Neuronal stem cell (in vitro differentiated cells): ENCODE measurements at regions not wholly inside any gene's neighbourhood (a gene's known extent, or its start where the extent isn't known, plus 50 kb on each side); places are given as distances from the start of the nearest gene placed in this dataset.

Experiments used
- DNase-seq: peaks from one replicate; pipeline ENCODE4 v3.0.0-alpha.2; 2013; ENCODE audit warnings: low spot score
- H2AFZ ChIP-seq: one replicate; pipeline ENCODE4 v1.6.1; 2013; ENCODE audit warnings: mild to moderate bottlenecking, low read length, inconsistent platforms
- H2AK5ac ChIP-seq: 2 replicates; pipeline ENCODE4 v1.6.1; 2013; ENCODE audit warnings: low read depth, mild to moderate bottlenecking, inconsistent platforms, low read length, moderate library complexity, mixed read lengths
- H2BK120ac ChIP-seq: 2 replicates; pipeline ENCODE4 v1.6.1; 2013; ENCODE audit warnings: low read depth, mild to moderate bottlenecking, inconsistent platforms, low read length, moderate library complexity, mixed read lengths
- H2BK12ac ChIP-seq: one replicate; pipeline ENCODE4 v1.6.1; 2013; ENCODE audit warnings: low read length, inconsistent platforms
- H2BK15ac ChIP-seq: 2 replicates; pipeline ENCODE4 v1.6.1; 2013; ENCODE audit warnings: mild to moderate bottlenecking, low read length, inconsistent platforms, mixed read lengths
- H2BK5ac ChIP-seq: one replicate; pipeline ENCODE4 v1.6.1; 2013; ENCODE audit warnings: inconsistent platforms, mild to moderate bottlenecking, low read length, moderate library complexity
- H3K14ac ChIP-seq: one replicate; pipeline ENCODE4 v1.6.1; 2013; ENCODE audit warnings: low read length, inconsistent platforms
- H3K18ac ChIP-seq: 2 replicates; pipeline ENCODE4 v1.6.1; 2013; ENCODE audit warnings: low read length, inconsistent platforms
- H3K23ac ChIP-seq: 2 replicates; pipeline ENCODE4 v1.6.1; 2013; ENCODE audit warnings: low read depth, mild to moderate bottlenecking, mixed read lengths, low read length, inconsistent platforms; ENCODE audit not compliant: poor library complexity
- H3K27ac ChIP-seq: replicated peaks from 3 replicates; pipeline ENCODE4 v1.5.1; 2013; ENCODE audit warnings: low read length, inconsistent platforms
- H3K27me3 ChIP-seq, 3 experiments: 2 replicates each; pipeline ENCODE4 v1.6.1; 2013; ENCODE audit warnings: low read length in 3 of 3, mild to moderate bottlenecking in 2 of 3, inconsistent platforms in 1 of 3, low read depth in 1 of 3, mixed read lengths in 1 of 3, moderate library complexity in 1 of 3; ENCODE audit not compliant: control insufficient read depth in 3 of 3, insufficient read depth in 3 of 3
- H3K36me3 ChIP-seq, 2 donors: replicated peaks in 1 of 2; 2 replicates each; pipeline ENCODE4 v1.6.1; 2013; ENCODE audit warnings: low read length in 2 of 2; ENCODE audit not compliant: control insufficient read depth in 2 of 2, insufficient read depth in 2 of 2
- H3K4ac ChIP-seq: 2 replicates; pipeline ENCODE4 v1.6.1; 2013; ENCODE audit warnings: inconsistent platforms, mild to moderate bottlenecking, low read length, moderate library complexity
- H3K4me1 ChIP-seq, 2 donors: 1 replicate in 1 of 2; 2 replicates in 1 of 2; pipeline ENCODE4 v1.6.1; 2013; ENCODE audit warnings: low read length in 2 of 2, low read depth in 1 of 2; ENCODE audit not compliant: control insufficient read depth in 2 of 2, insufficient read depth in 1 of 2
- H3K4me2 ChIP-seq: one replicate; pipeline ENCODE4 v1.6.1; 2013; ENCODE audit warnings: mild to moderate bottlenecking, low read length, inconsistent platforms; ENCODE audit not compliant: insufficient read depth, poor library complexity, severe bottlenecking
- H3K4me3 ChIP-seq, 2 donors: 2 replicates each; pipeline ENCODE4 v1.5.1; 2013; ENCODE audit warnings: low read length in 2 of 2, mild to moderate bottlenecking in 2 of 2, inconsistent platforms in 1 of 2, moderate library complexity in 1 of 2
- H3K79me1 ChIP-seq: one replicate; pipeline ENCODE4 v1.6.1; 2013; ENCODE audit warnings: low read depth, mild to moderate bottlenecking, inconsistent platforms, low read length, moderate library complexity
- H3K9ac ChIP-seq: one replicate; pipeline ENCODE4 v1.6.1; 2013; ENCODE audit warnings: mild to moderate bottlenecking, low read depth, low read length, inconsistent platforms; ENCODE audit not compliant: poor library complexity
- H3K9me3 ChIP-seq, 2 donors: replicated peaks in 1 of 2; 2 replicates each; pipeline versions ENCODE3 to v1.6.1; 2013; ENCODE audit warnings: low read length in 2 of 2, mild to moderate bottlenecking in 2 of 2, inconsistent platforms in 1 of 2, low read depth in 1 of 2, mixed read lengths in 1 of 2, moderate library complexity in 1 of 2; ENCODE audit not compliant: control insufficient read depth in 2 of 2, insufficient read depth in 1 of 2
- H4K8ac ChIP-seq: one replicate; pipeline ENCODE4 v1.6.1; 2013; ENCODE audit warnings: low read depth, mild to moderate bottlenecking, inconsistent platforms, low read length, moderate library complexity
- H4K91ac ChIP-seq: one replicate; pipeline ENCODE4 v1.6.1; 2013; ENCODE audit warnings: low read length, low read depth, mild to moderate bottlenecking, inconsistent platforms; ENCODE audit not compliant: poor library complexity
- WGBS, 2 donors: extraction: QIAGEN DNeasy Blood & Tissue Kit; methylation state at CpG; one replicate each; pipeline ENCODE4 v1.1.7; 2013; ENCODE audit warnings: missing lambda C conversion rate in 2 of 2, mixed read lengths in 1 of 2; ENCODE audit not compliant: insufficient read length in 2 of 2, insufficient replicate concordance in 1 of 2; ENCODE audit errors: extremely low coverage in 2 of 2; 5-methylcytosine and 5-hydroxymethylcytosine counted together

DNA sequence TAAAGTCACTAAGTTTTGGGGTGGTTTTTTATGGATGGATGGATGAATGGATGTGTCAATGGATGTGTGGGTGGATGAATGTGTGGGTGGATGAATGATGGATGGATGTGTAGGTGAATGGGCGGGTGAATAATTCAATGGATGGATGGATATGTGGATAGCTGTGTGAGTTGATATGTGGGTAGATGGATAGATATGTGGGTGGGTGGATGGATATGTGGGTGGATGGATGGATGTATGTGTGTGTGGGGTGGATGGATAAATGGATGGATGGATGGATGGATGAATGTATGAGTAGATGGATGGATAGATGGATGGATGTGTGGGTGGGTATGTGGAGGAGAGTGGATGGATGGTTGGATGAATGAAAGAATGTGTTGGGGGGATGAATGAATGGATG is 310.1 kb upstream of the C16orf82 start:
- H3K23ac ChIP-seq: no peak overlapping the region
- no peak overlapping the region for H3K27ac ChIP-seq
- no peaks in the 10 kb centered on the region for H3K27me3 ChIP-seq
- no peaks in the 10 kb centered on the region for H3K4me1 ChIP-seq
- no peak overlapping the region for H3K4me3 ChIP-seq
- no peaks in the 10 kb centered on the region for H3K36me3 ChIP-seq
- H4K8ac ChIP-seq: no peak overlapping the region
- DNase-seq: no peak
- H3K14ac ChIP-seq: no peak overlapping the region
- no peak overlapping the region for H2BK5ac ChIP-seq
- H3K9ac ChIP-seq: no peak overlapping the region
- H2AFZ ChIP-seq: no peak overlapping the region
- H3K9me3 ChIP-seq: no peaks in the 10 kb centered on the region
- H2BK15ac ChIP-seq: no peak overlapping the region
- no peak overlapping the region for H4K91ac ChIP-seq
- no peak overlapping the region for H2BK120ac ChIP-seq
- H2BK12ac ChIP-seq: no peak overlapping the region
- no peak overlapping the region for H3K4ac ChIP-seq
- H3K4me2 ChIP-seq: no peak overlapping the region
- no peaks in the 10 kb centered on the region for H3K79me1 ChIP-seq
- H2AK5ac ChIP-seq: no peak overlapping the region
- H3K18ac ChIP-seq: no peak overlapping the region
- 100% methylated on average over 1 of the region's 1 CpG; no CpG with 5 or more reads in 1 of the 2 donors for WGBS, 2 donors

DNA sequence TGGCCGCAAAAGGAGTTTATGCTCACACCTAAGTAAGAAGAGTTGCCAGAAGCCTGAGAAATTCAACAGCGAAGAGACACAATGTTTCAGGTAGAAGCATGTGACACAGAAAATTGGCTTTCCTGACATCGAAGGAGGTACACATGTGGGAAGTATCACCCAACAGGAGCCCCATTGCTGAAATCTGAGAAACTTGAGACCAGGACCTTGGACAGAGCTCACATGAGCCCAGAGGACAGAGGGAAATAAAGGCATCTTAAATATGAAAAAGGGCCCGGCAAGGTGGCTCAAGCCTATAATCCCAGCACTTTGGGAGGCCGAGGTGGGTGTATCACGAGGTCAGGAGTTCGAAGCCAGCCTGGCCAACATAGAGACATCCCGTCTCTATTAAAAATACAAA is 304.1 kb upstream of the C16orf82 start:
- Histone ChIP-seq H3K4me3 (no peak overlapping the region), H2AK5ac (no peak overlapping the region), H3K23ac (no peak overlapping the region), H3K18ac (no peak overlapping the region), H3K9ac (no peak overlapping the region), H4K8ac (no peak overlapping the region), H2AFZ (no peak overlapping the region), H3K27me3 (no peaks in the 10 kb centered on the region), H3K9me3 (no peaks in the 10 kb centered on the region), H2BK12ac (no peak overlapping the region), H4K91ac (no peak overlapping the region), H3K14ac (no peak overlapping the region), H3K4ac (no peak overlapping the region), H3K79me1 (no peaks in the 10 kb centered on the region), H3K36me3 (no peaks in the 10 kb centered on the region), H3K4me2 (no peak overlapping the region), H3K27ac (no peak overlapping the region), H2BK120ac (no peak overlapping the region), H3K4me1 (no peaks in the 10 kb centered on the region), H2BK5ac (no peak overlapping the region), H2BK15ac (no peak overlapping the region)
- WGBS, 2 donors: no CpG with 5 or more reads among the region's 8 CpGs
- no peak for DNase-seq

DNA sequence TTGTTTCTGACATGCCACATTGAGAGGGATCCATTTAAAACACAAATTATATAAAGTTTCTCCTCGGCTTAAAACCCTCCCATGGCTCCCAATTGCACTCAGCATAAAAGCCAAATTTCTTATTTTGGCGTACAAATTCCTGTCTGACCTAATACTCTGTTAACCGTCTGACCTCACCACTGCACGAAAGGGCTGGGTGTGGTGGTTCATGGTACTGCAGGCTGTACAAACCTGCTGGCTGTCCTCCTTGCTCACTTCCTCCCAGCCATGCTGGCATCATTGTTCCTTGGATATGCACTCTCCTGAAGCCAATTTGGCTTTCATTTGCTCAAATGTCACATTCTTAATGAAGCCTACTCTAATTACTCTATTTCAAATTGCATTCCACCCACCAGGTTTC is 301.6 kb upstream of the C16orf82 start:
- Histone ChIP-seq H3K18ac (no peak overlapping the region), H2AK5ac (no peak overlapping the region), H3K14ac (no peak overlapping the region), H4K91ac (no peak overlapping the region), H3K4me2 (no peak overlapping the region), H3K27ac (no peak overlapping the region), H2BK12ac (no peak overlapping the region), H2AFZ (no peak overlapping the region), H2BK5ac (no peak overlapping the region), H2BK15ac (no peak overlapping the region), H3K9me3 (no peaks in the 10 kb centered on the region), H3K4me3 (no peak overlapping the region), H3K36me3 (no peaks in the 10 kb centered on the region), H3K9ac (no peak overlapping the region), H3K4ac (no peak overlapping the region), H3K27me3 (no peaks in the 10 kb centered on the region), H3K4me1 (no peaks in the 10 kb centered on the region), H3K23ac (no peak overlapping the region), H4K8ac (no peak overlapping the region), H2BK120ac (no peak overlapping the region), H3K79me1 (no peaks in the 10 kb centered on the region)
- DNase-seq: no peak
- no CpG with 5 or more reads among the region's 4 CpGs for WGBS, 2 donors

DNA sequence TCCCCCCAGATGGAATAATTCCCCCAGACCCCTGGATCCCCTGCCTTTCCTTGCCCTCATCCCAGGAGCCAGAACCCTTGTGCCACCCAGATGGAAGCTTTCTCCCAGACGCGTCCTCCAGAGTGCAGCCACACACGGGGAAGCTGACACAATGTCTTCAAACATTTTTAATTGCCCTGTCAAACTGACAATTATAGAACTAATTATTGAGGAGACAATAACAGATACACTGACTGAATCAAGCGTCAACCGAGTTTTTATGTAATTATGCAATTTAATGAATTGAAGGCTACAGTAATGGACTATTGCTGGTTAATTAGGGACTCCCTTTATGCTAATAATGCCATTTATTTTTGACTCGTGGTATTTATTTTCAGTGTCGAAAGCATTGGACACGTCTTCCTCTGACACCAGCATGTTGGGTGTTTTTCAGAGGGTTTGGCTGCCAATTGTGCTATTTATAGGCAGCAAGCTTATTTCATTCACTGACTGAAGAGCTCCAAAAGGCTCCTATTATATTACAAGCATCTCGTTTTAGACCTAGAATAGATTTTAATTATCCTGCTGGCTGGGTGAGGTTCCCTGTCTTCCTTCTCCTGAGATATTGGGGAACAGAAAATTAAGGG is 298.2 kb upstream of the C16orf82 start:
- no peaks in the 10 kb centered on the region for H3K36me3 ChIP-seq
- H3K4ac ChIP-seq: no peak overlapping the region
- H3K79me1 ChIP-seq: no peaks in the 10 kb centered on the region
- H2BK15ac ChIP-seq: no peak overlapping the region
- DNase-seq: no peak
- no CpG with 5 or more reads among the region's 9 CpGs for WGBS, 2 donors
- H3K9me3 ChIP-seq: no peaks in the 10 kb centered on the region
- no peak overlapping the region for H3K4me2 ChIP-seq
- H2BK12ac ChIP-seq: no peak overlapping the region
- H2BK5ac ChIP-seq: no peak overlapping the region
- H3K23ac ChIP-seq: no peak overlapping the region
- H2AFZ ChIP-seq: no peak overlapping the region
- no peak overlapping the region for H3K14ac ChIP-seq
- H3K4me1 ChIP-seq: no peaks in the 10 kb centered on the region
- H4K8ac ChIP-seq: no peak overlapping the region
- H3K9ac ChIP-seq: no peak overlapping the region
- no peak overlapping the region for H3K18ac ChIP-seq
- no peak overlapping the region for H4K91ac ChIP-seq
- no peak overlapping the region for H3K4me3 ChIP-seq
- no peak overlapping the region for H2BK120ac ChIP-seq
- no peak overlapping the region for H3K27ac ChIP-seq
- H3K27me3 ChIP-seq: no peaks in the 10 kb centered on the region
- no peak overlapping the region for H2AK5ac ChIP-seq
